ENCODE measurements at regions not wholly inside any gene's neighbourhood (a gene's known extent, or its start where the extent isn't known, plus 50 kb on each side); places are given as distances from the start of the nearest gene placed in this dataset.

GRCh38 chr6:743320-744096 is 50.6 kb upstream of the EXOC2 start:
- Histone ChIP-seq H3K27me3 (replicated peaks; ENCODE audit: control insufficient read depth, insufficient read depth, low read length) (no peaks in the 10 kb centered on the region; the same call in 1 of the 2 replicates), H3K36me3 (ENCODE audit: control insufficient read depth, insufficient read depth, low read length) (no peaks in the 10 kb centered on the region), H3K4me3 (replicated peaks; ENCODE audit: low read depth, low read length) (no peak overlapping the region)
- DNase-seq (ENCODE audit: extremely low read depth, insufficient read length): no peak
- no peak for TF ChIP-seq CTCF (IDR thresholded peaks at IDR 0.05; ENCODE audit: insufficient read depth, low read length, poor library complexity, severe bottlenecking)
